Parathyroid adenoma (tissue), 2 donors: ENCODE measurements at regions not wholly inside any gene's neighbourhood (a gene's known extent, or its start where the extent isn't known, plus 50 kb on each side); places are given as distances from the start of the nearest gene placed in this dataset.

Experiments
- H2AFZ ChIP-seq: fragments of 300-600 bp; sonication (generic); one replicate; pipeline ENCODE4 v1.7.0; 2017; ENCODE audit warnings: antibody characterized with exemption, mild to moderate bottlenecking
- H3K27ac ChIP-seq: fragments of 300-600 bp; sonication (generic); one replicate; pipeline ENCODE4 v1.7.0; 2017
- H3K27me3 ChIP-seq: fragments of 300-600 bp; sonication (generic); one replicate; pipeline ENCODE4 v1.7.0; 2017; ENCODE audit warnings: low read length; ENCODE audit not compliant: control insufficient read depth, insufficient read depth
- H3K36me3 ChIP-seq: fragments of 300-600 bp; sonication (generic); one replicate; pipeline ENCODE4 v1.7.0; 2017; ENCODE audit warnings: low read length; ENCODE audit not compliant: control insufficient read depth, insufficient read depth
- H3K4me1 ChIP-seq: fragments of 300-600 bp; sonication (generic); one replicate; pipeline ENCODE4 v1.7.0; 2017; ENCODE audit warnings: control low read depth
- H3K4me2 ChIP-seq: fragments of 300-600 bp; sonication (generic); one replicate; pipeline ENCODE4 v1.7.0; 2017; ENCODE audit warnings: low read length
- H3K4me3 ChIP-seq: fragments of 300-600 bp; sonication (generic); one replicate; pipeline ENCODE4 v1.7.0; 2017; ENCODE audit warnings: low read depth, low read length
- H3K79me2 ChIP-seq: fragments of 300-600 bp; sonication (generic); one replicate; pipeline ENCODE4 v1.7.0; 2017; ENCODE audit warnings: control low read depth
- H3K9ac ChIP-seq: fragments of 300-600 bp; sonication (generic); one replicate; pipeline ENCODE4 v1.7.0; 2017; ENCODE audit warnings: mild to moderate bottlenecking
- H3K9me3 ChIP-seq: fragments of 300-600 bp; sonication (generic); one replicate; pipeline ENCODE4 v1.7.0; 2017; ENCODE audit warnings: low read length; ENCODE audit not compliant: control insufficient read depth
- TF ChIP-seq, protein P1 (sequence below): fragments of 300-600 bp; sonication (generic); IDR thresholded peaks from one replicate; pipeline ENCODE4 v1.7.0; 2017; ENCODE audit warnings: antibody characterized with exemption, mild to moderate bottlenecking
- donor health status: primary hyperparathyroidism.

DNA sequence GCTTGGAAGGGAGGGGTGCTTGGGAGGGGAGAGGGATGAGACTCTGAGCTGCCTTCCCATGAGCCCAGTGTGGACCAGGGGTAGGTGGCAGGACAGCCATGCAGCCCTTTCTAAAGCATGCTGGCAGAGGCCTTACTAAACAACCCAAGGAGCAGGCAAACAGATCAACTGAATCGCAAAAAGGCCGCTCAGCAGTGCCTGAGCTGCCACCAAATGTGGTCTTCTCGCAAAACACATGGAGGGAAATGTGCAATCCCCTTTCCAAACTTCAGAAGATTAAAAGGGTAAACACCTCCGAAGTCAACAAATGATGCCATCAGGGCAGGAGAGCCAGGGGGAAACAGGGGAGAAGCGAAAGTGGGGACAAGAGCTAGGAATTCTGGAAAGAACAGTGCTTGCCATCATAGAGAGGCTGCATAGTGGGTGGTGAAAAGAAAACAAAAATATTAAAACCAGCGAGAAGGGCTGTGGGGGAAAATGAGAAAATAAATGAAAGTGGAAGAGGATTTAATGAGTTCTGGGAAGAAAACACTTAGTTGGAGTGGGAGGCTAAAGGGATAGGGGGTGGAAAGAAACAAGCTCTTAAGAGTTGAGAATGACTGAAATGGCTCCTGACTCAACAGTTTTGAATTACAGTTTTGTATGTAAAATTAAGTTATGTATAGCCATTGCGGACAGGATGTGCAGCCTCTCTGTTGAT is 62.2 kb upstream of the ZNF32 start:
- H3K79me2 ChIP-seq = no peaks in the 10 kb centered on the region
- H3K4me2 ChIP-seq = no peak overlapping the region

DNA sequence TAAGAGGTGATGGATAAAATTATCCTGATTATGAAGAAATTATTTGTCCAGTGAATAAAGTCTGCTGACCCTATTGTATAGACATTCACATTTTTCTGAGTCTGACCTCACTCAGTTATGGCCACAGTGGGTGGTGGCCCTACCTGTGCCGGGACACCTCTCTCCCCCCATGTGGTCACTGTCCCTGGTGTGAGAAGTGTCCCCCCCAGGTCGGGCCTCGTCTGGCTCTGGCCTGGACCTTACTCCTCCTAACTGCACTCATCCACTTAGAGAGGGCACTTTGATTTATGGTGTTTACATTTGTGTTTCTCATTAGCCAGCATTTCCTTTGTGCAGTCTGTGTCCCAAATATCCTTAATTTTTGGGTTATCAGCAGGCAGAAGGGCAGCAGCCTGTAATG is 59.6 kb upstream of the ZNF32 start:
- Histone ChIP-seq H3K36me3 (no peaks in the 10 kb centered on the region), H3K4me3 (no peak overlapping the region), H3K79me2 (no peaks in the 10 kb centered on the region), H3K27me3 (no peaks in the 10 kb centered on the region), H2AFZ (no peak overlapping the region), H3K27ac (no peak overlapping the region), H3K4me1 (no peaks in the 10 kb centered on the region), H3K9ac (no peak overlapping the region), H3K9me3 (no peaks in the 10 kb centered on the region), H3K4me2 (no peak overlapping the region)
- TF ChIP-seq, protein P1, sequence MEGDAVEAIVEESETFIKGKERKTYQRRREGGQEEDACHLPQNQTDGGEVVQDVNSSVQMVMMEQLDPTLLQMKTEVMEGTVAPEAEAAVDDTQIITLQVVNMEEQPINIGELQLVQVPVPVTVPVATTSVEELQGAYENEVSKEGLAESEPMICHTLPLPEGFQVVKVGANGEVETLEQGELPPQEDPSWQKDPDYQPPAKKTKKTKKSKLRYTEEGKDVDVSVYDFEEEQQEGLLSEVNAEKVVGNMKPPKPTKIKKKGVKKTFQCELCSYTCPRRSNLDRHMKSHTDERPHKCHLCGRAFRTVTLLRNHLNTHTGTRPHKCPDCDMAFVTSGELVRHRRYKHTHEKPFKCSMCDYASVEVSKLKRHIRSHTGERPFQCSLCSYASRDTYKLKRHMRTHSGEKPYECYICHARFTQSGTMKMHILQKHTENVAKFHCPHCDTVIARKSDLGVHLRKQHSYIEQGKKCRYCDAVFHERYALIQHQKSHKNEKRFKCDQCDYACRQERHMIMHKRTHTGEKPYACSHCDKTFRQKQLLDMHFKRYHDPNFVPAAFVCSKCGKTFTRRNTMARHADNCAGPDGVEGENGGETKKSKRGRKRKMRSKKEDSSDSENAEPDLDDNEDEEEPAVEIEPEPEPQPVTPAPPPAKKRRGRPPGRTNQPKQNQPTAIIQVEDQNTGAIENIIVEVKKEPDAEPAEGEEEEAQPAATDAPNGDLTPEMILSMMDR = no peak

More for the DNA sequence above, 62.2 kb upstream of the ZNF32 start:
- no peaks in the 10 kb centered on the region for H3K9me3 ChIP-seq
- no peaks in the 10 kb centered on the region for H3K36me3 ChIP-seq
- H3K9ac ChIP-seq = no peak overlapping the region
- no peaks in the 10 kb centered on the region for H3K4me1 ChIP-seq
- no peak overlapping the region for H2AFZ ChIP-seq
- H3K27me3 ChIP-seq = no peaks in the 10 kb centered on the region
- no peak overlapping the region for H3K4me3 ChIP-seq
- TF ChIP-seq, protein P1 = no peak
- no peak overlapping the region for H3K27ac ChIP-seq

DNA sequence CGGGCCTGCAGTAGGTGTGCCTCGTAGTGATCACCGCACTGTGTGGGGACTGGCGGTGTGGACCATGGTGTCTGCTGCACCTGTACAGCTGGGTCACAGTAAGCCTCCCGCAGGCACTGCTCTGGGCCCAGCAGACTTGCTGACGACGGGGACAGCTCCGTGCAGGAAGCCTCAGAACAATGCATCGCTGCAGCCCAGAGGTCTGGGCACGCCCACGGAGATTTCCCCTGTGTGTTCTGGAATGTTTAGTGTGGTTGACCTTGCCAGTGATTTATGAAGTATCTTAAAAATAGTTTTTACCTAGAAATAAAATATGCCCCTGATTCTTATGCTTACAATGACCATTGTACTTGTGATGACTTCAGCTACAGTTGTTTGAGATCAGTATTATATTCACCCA is 59.1 kb upstream of the ZNF32 start:
- TF ChIP-seq, protein P1 = no peak
- Histone ChIP-seq H3K4me1 (no peaks in the 10 kb centered on the region), H3K27me3 (no peaks in the 10 kb centered on the region), H3K9ac (no peak overlapping the region), H3K79me2 (no peaks in the 10 kb centered on the region), H3K36me3 (no peaks in the 10 kb centered on the region), H3K4me3 (no peak overlapping the region), H3K27ac (no peak overlapping the region), H2AFZ (no peak overlapping the region), H3K9me3 (no peaks in the 10 kb centered on the region), H3K4me2 (no peak overlapping the region)

DNA sequence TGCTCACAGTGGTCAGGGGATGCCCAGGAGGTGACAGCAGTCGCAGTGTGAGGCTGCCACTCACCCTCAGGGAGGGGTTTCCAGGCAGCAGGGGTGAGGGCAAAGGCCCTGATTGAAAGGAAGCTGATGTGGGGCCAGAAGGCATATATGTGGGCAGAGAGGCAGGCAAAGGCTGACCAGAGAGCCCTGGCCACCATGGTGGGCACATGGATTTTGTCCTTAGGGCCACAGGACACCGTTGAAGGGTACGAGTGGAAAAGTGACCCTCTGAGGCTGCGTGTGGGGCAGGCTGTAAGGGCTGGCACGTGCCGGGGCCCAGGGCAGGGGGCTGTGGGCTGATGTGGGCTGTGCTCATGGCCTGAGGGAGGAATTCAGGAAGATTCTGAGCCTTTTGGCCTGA is 57.5 kb upstream of the ZNF32 start:
- Histone ChIP-seq H3K4me3 (no peak overlapping the region), H2AFZ (no peak overlapping the region)
- TF ChIP-seq, protein P1 = no peak

DNA sequence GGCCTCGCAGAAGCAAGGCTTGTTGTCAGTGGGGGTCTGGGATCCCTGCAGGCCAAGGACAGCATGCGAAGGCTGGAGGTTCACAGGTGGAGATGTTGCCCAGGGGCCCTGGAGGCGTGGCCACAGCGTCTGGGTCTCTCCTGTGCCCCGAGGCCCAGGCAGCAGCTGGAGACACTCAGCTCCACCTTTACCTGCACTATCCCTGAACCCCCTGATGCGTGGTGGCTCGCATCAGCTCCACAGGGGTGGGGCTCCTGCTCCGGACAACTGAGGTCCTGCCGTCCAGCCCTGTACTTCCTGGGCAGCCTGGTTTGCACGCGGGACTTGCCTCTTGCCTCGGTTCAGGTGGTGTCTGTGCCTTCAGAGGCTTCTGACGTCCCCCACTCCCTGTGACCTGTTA is 54.6 kb upstream of the ZNF32 start:
- no peaks in the 10 kb centered on the region for H3K79me2 ChIP-seq
- no peaks in the 10 kb centered on the region for H3K9me3 ChIP-seq
- H3K9ac ChIP-seq = no peak overlapping the region
- H3K4me3 ChIP-seq = no peak overlapping the region
- TF ChIP-seq, protein P1 = no peak
- H3K36me3 ChIP-seq = no peaks in the 10 kb centered on the region
- no peaks in the 10 kb centered on the region for H3K27me3 ChIP-seq
- H3K4me1 ChIP-seq = no peaks in the 10 kb centered on the region
- H2AFZ ChIP-seq = no peak overlapping the region
- H3K4me2 ChIP-seq = no peak overlapping the region
- no peak overlapping the region for H3K27ac ChIP-seq

More for the DNA sequence above, 57.5 kb upstream of the ZNF32 start:
- Histone ChIP-seq H3K4me1 (no peaks in the 10 kb centered on the region), H3K79me2 (no peaks in the 10 kb centered on the region), H3K27ac (no peak overlapping the region), H3K36me3 (no peaks in the 10 kb centered on the region), H3K4me2 (no peak overlapping the region), H3K27me3 (no peaks in the 10 kb centered on the region), H3K9me3 (no peaks in the 10 kb centered on the region), H3K9ac (no peak overlapping the region)
